ENCODE measurements at regions not wholly inside any gene's neighbourhood (a gene's known extent, or its start where the extent isn't known, plus 50 kb on each side); places are given as distances from the start of the nearest gene placed in this dataset.

GRCh38 chr21:20618878-20619277 lies 379.3 kb upstream of the NCAM2 start:
- ATAC-seq (no peak), DNase-seq (no peak)
- no peaks in the 10 kb centered on the region for H3K4me1 ChIP-seq
- H3K27ac ChIP-seq, result no peak overlapping the region
- intact Hi-C loops (cut with DNase I), result no loop called here
- no peak for TF ChIP-seq CTCF (IDR thresholded peaks at IDR 0.05)
- no peaks in the 10 kb centered on the region for H3K27me3 ChIP-seq
- no peak overlapping the region for H3K4me3 ChIP-seq
- H3K36me3 ChIP-seq, result no peaks in the 10 kb centered on the region
- H3K9me3 ChIP-seq, result peaks cover 0 to 11% of the 10 kb centered on the region in 2 donors

- DNase-seq (no peak), ATAC-seq (no peak)
- Histone ChIP-seq H3K9me3 (peaks cover 0 to 9% of the 10 kb centered on the region in 2 donors), H3K27ac (no peak overlapping the region), H3K4me1 (no peaks in the 10 kb centered on the region), H3K36me3 (no peaks in the 10 kb centered on the region), H3K27me3 (no peaks in the 10 kb centered on the region), H3K4me3 (no peak overlapping the region)
- no peak for TF ChIP-seq CTCF (IDR thresholded peaks at IDR 0.05)
- intact Hi-C loops (cut with DNase I), result no loop called here
Measured at GRCh38 chr21:20627594-20627993, 370.6 kb upstream of the NCAM2 start.

GRCh38 chr21:20631633-20632032 lies 366.6 kb upstream of the NCAM2 start:
- intact Hi-C loops (cut with DNase I), result no loop called here
- H3K27me3 ChIP-seq, result no peaks in the 10 kb centered on the region
- H3K4me1 ChIP-seq, result no peaks in the 10 kb centered on the region
- no peak overlapping the region for H3K4me3 ChIP-seq
- ATAC-seq (no peak), DNase-seq (no peak)
- no peaks in the 10 kb centered on the region for H3K36me3 ChIP-seq
- no peak overlapping the region for H3K27ac ChIP-seq
- no peaks in the 10 kb centered on the region for H3K9me3 ChIP-seq
- no peak for TF ChIP-seq CTCF (IDR thresholded peaks at IDR 0.05)

GRCh38 chr21:20639026-20639425 lies 359.2 kb upstream of the NCAM2 start:
- Histone ChIP-seq H3K9me3 (no peaks in the 10 kb centered on the region), H3K36me3 (no peaks in the 10 kb centered on the region), H3K27me3 (no peaks in the 10 kb centered on the region), H3K4me1 (no peaks in the 10 kb centered on the region), H3K4me3 (no peak overlapping the region), H3K27ac (no peak overlapping the region)
- ATAC-seq (no peak), DNase-seq (no peak)
- intact Hi-C loops (cut with DNase I), result no loop called here
- no peak for TF ChIP-seq CTCF (IDR thresholded peaks at IDR 0.05)

GRCh38 chr21:20641241-20641640 lies 357.0 kb upstream of the NCAM2 start:
- H3K27ac ChIP-seq, result no peak overlapping the region
- TF ChIP-seq CTCF (IDR thresholded peaks at IDR 0.05), result no peak
- DNase-seq (no peak), ATAC-seq (no peak)
- peaks cover 0 to 13% of the 10 kb centered on the region in 2 donors for H3K9me3 ChIP-seq
- H3K4me3 ChIP-seq, result no peak overlapping the region
- H3K4me1 ChIP-seq, result no peaks in the 10 kb centered on the region
- no peaks in the 10 kb centered on the region for H3K27me3 ChIP-seq
- H3K36me3 ChIP-seq, result no peaks in the 10 kb centered on the region
- intact Hi-C loops (cut with DNase I), result no loop called here

Measured in left lung (tissue), 4 donors.